ENCODE measurements at regions not wholly inside any gene's neighbourhood (a gene's known extent, or its start where the extent isn't known, plus 50 kb on each side); places are given as distances from the start of the nearest gene placed in this dataset.

GRCh38 chr14:26995301-26995700 is 397.5 kb upstream of the NOVA1 start:
- DNase-seq (ENCODE audit: low read depth in 2 of 2), result no peak

GRCh38 chr14:26996246-26996645 is 398.4 kb upstream of the NOVA1 start:
- DNase-seq (ENCODE audit: low read depth in 2 of 2), result no peak

DNA sequence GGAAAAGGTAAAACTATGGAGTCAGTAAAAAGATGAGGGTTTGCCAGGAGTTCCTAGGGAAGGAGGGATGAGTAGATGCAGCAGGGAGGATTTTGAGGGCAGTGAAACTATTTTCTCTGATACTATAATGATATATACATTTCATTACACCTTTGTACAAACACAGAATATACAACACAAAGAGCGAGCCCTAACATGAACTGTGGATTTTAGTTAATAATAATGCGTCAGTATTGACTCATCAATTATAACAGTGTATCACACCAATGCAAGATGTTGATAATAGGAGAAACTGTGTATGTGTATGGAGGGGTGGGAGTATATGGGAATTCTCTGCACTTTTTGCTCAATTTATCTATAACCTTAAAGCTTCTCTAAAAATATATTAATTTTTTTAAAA is 404.3 kb upstream of the NOVA1 start:
- no peak for DNase-seq (ENCODE audit: low read depth in 2 of 2)

DNA sequence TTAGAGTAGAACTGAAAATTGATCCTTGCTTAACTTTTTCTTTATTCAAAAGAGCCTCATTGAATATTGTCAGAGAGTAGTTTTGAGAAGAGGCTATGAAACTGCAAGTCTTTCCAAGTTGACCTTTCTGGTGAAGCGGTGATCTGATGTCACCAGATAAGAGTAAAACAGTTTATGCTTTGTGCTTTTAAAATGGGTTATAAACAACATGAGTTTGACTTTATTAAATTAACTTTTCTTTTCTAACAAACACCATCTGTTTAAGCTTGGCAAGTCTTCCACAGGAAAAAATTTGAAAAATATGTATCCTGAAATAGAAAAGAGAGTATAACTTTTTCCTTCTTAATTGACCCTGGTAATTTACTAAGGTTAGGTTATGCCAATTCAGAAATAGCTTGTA is 408.7 kb upstream of the NOVA1 start:
- DNase-seq (ENCODE audit: low read depth in 2 of 2), result no peak

- DNase-seq (ENCODE audit: low read depth in 2 of 2), result no peak
Measured at GRCh38 chr14:27008187-27008586, 410.4 kb upstream of the NOVA1 start.

DNA sequence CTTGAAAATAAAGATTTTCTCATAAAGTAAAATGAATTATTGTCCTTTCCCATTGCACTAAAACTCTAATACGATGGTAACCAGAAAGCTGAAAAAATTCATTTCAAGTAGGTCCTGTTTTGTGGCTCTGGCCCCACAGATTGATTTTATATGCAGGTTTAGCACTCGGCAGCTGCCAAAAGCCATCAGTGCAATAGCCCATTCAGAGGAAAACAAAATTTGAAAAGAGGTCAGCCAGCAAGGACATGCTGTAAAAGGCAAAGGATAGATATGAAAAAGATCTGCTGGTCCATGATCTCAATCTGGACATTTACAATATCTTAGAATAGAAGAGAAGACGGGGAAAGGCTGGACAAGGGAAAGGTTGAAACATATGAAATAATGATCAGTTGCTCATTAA is 414.8 kb upstream of the NOVA1 start:
- DNase-seq (ENCODE audit: low read depth in 2 of 2), result no peak

GRCh38 chr14:27013678-27014077 is 415.8 kb upstream of the NOVA1 start:
- no peak for DNase-seq (ENCODE audit: low read depth in 2 of 2)

GRCh38 chr14:27015065-27015464 is 417.2 kb upstream of the NOVA1 start:
- DNase-seq (ENCODE audit: low read depth in 2 of 2), result no peak

DNA sequence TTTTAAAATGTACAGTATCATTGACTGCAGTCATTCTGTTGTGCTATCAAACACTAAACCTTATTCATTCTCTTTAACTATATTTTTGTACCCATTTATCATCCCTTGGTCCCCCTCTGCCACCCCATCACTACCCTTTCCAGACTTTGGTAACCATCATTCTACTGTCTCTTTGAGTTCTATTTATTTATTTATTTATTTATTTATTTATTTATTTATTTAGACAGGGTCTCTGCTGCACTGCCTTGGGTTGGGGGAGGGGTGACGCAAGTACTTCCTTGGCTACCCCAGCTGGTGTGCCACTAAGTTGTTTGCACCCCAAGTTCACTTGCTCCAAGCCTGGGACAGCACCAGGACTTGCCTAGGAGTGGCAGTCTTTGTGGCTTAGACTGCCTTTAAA is 427.8 kb upstream of the NOVA1 start:
- no peak for DNase-seq (ENCODE audit: low read depth in 2 of 2)

- no peak for DNase-seq (ENCODE audit: low read depth in 2 of 2)
Measured at GRCh38 chr14:27026097-27026496, 428.3 kb upstream of the NOVA1 start.

- no peak for DNase-seq (ENCODE audit: low read depth in 2 of 2)
Measured at GRCh38 chr14:27040552-27040951, 442.7 kb upstream of the NOVA1 start.

DNA sequence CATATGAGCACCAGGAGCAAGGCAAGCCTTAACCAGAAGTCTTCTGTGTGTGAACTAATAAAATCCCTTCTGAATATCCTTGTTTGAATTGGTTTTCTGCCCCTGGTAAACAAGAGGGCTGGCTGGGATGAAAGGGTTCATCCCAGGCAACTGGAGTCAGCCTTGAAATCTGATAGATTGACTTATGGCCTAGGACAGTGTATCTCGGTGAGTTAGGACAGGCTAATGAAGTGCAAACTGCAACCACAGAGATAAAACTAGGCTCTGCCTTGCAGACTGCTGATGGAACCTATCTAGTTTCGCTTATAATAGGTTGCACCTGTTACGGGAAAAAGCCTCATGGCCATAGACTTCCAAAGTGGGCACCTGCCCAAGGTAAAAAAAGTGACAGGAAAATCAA is 451.9 kb upstream of the NOVA1 start:
- no peak for DNase-seq (ENCODE audit: low read depth in 2 of 2)

DNA sequence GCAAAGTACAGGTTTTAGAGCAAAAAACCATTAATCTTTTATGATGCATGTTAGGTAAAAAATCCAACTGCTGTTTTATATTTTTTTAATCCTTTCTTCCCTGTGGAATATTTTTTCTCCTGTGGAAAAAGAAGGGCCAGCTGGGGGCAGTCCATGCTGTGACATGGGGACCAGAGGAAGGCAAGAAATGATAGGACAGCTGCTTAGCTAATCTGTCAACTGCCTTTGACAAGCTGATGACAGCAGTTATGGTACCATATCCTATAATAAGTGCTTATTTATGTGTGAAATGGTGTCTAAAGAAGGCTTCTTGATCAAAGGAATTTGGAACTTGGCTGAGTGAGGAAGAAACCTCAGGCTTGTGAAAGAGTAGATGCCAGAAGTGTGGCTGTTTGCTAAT is 452.4 kb upstream of the NOVA1 start:
- DNase-seq (ENCODE audit: low read depth in 2 of 2), result no peak

DNA sequence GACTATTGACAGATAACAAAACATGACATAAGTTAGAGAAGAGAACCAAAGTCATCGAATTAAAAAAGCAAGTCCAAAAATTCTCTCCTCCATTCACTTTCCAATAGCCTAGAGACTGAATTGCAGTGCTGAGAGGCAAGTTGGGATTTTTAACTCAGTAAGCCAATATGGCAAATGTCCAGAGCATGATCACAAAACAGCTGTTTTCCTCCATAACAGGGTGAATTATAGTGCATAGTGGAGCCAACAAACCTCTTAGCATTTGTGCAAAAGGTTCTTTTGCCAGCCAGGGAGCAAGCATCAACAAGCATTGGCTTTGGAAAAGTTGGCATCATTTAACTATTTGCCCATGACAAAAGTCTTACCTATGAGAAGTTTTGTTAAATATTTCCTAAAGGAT is 458.8 kb upstream of the NOVA1 start:
- DNase-seq (ENCODE audit: low read depth in 2 of 2), result no peak

- DNase-seq (ENCODE audit: low read depth in 2 of 2), result no peak
Measured at GRCh38 chr14:27061299-27061698, 463.5 kb upstream of the NOVA1 start.

GRCh38 chr14:27063959-27064358 is 466.1 kb upstream of the NOVA1 start:
- no peak for DNase-seq (ENCODE audit: low read depth in 2 of 2)

DNA sequence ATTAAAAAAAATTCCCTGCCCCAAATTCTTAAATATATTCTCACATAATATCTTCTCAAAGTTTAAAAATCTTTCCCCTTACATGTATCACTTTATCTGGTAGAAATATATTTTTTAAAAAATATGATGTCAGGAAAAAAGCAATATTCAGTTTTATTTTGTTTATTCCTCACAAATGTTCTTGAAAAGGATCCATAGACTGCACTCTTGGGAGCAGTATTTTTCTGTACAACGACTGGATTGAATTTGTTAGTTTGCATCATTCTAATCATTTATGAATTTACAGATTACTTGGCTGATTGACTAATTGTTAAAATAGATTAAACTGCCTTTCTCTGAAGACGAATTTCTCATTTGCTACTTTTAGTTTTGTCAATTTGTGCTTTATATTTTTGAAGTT is 468.1 kb upstream of the NOVA1 start:
- no peak for DNase-seq (ENCODE audit: low read depth in 2 of 2)

- no peak for DNase-seq (ENCODE audit: low read depth in 2 of 2)
Measured at GRCh38 chr14:27067961-27068360, 470.1 kb upstream of the NOVA1 start.

- DNase-seq (ENCODE audit: low read depth in 2 of 2), result no peak
Measured at GRCh38 chr14:27072589-27072988, 474.8 kb upstream of the NOVA1 start.

- no peak for DNase-seq (ENCODE audit: low read depth in 2 of 2)
Measured at GRCh38 chr14:27075503-27075902, 477.7 kb upstream of the NOVA1 start.

- DNase-seq (ENCODE audit: low read depth in 2 of 2), result no peak
Measured at GRCh38 chr14:27077214-27077613, 479.4 kb upstream of the NOVA1 start.

DNA sequence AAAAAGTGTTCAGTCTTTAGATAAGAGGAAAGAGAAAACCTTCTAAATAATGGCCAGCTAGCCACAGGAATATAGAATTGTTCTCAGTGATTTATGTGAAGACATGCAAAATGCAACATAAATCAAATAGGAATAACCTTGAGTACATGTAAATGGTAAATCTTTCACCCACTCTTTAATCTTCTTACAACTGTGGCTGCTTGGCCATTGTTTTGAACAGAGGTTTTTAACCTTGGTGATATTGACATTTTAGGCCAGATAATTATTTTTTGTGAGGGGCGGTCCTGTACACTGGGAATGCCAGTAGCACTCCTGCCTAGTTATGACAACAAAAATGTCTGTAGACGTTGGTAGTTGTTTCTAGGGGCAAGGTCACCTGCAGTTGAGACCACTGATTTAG is 479.9 kb upstream of the NOVA1 start:
- DNase-seq (ENCODE audit: low read depth in 2 of 2), result no peak

- no peak for DNase-seq (ENCODE audit: low read depth in 2 of 2)
Measured at GRCh38 chr14:27078191-27078590, 480.4 kb upstream of the NOVA1 start.

- no peak for DNase-seq (ENCODE audit: low read depth in 2 of 2)
Measured at GRCh38 chr14:27079716-27080115, 481.9 kb upstream of the NOVA1 start.

DNA sequence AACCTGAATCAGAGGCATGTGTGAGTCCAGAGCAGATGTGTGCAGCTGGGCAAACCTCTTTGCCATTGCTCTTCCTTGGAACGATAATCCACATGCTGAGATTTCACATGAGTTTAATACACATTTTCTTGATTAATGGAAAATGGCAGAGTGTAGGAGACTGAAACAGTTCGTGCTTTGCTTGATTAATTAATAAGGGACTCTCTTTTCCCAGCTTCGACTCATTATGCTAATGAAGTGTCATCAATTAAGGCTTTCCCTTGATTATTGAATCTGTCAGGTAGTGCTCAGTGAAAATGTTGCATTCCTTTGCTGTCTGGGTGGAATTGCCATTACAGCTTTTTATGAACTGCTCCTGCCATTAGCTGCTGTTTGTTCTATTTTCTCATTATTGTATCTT is 487.7 kb upstream of the NOVA1 start:
- no peak for DNase-seq (ENCODE audit: low read depth in 2 of 2)
